SK-N-SH treated with all-trans-retinoic acid at 6 μM for 48 hours (cell line): ENCODE measurements at regions not wholly inside any gene's neighbourhood (a gene's known extent, or its start where the extent isn't known, plus 50 kb on each side); places are given as distances from the start of the nearest gene placed in this dataset.

Source experiments
- BACH2 ChIP-seq: fragments of 250-450 bp; sonication (Bioruptor Pico); IDR thresholded peaks from 2 replicates; pipeline ENCODE4 v1.9.0; 2021; ENCODE audit warnings: mild to moderate bottlenecking, borderline replicate concordance
- ESRRG ChIP-seq: fragments of 250-450 bp; sonication (Bioruptor Pico); IDR thresholded peaks from 2 replicates; pipeline ENCODE4 v1.6.1; 2021; ENCODE audit warnings: mild to moderate bottlenecking
- PPARA ChIP-seq: fragments of 250-450 bp; sonication (Bioruptor Pico); IDR thresholded peaks from 2 replicates; pipeline ENCODE4 v1.5.0; 2020; ENCODE audit warnings: mild to moderate bottlenecking, borderline replicate concordance
- RARB ChIP-seq: fragments of 250-450 bp; sonication (Bioruptor Pico); IDR thresholded peaks from 2 replicates; pipeline ENCODE4 v1.8.0; 2021; ENCODE audit warnings: mild to moderate bottlenecking, moderate library complexity
- ZC3H10 ChIP-seq: fragments of 250-450 bp; sonication (Bioruptor Pico); IDR thresholded peaks from 2 replicates; pipeline ENCODE4 v1.5.1; 2021; ENCODE audit warnings: mild to moderate bottlenecking, moderate library complexity
- ZFP3 ChIP-seq: fragments of 250-450 bp; sonication (Bioruptor Pico); IDR thresholded peaks from 2 replicates; pipeline ENCODE4 v1.5.0; 2020; ENCODE audit warnings: mild to moderate bottlenecking, moderate library complexity
- TF ChIP-seq, protein P1 (sequence below): fragments of 250-450 bp; sonication (Bioruptor Pico); IDR thresholded peaks from 2 replicates; pipeline ENCODE4 v1.5.1; 2020; ENCODE audit warnings: low read depth, mild to moderate bottlenecking, moderate library complexity
- TF ChIP-seq, protein P2 (sequence below): fragments of 250-450 bp; sonication (Bioruptor Pico); IDR thresholded peaks from 2 replicates; pipeline ENCODE4 v1.8.0; 2020; ENCODE audit warnings: mild to moderate bottlenecking, moderate library complexity, borderline replicate concordance
- TF ChIP-seq, protein P3 (sequence below): fragments of 250-450 bp; sonication (Bioruptor Pico); IDR thresholded peaks from 2 replicates; pipeline ENCODE4 v1.5.0; 2020; ENCODE audit warnings: mild to moderate bottlenecking, moderate library complexity

DNA sequence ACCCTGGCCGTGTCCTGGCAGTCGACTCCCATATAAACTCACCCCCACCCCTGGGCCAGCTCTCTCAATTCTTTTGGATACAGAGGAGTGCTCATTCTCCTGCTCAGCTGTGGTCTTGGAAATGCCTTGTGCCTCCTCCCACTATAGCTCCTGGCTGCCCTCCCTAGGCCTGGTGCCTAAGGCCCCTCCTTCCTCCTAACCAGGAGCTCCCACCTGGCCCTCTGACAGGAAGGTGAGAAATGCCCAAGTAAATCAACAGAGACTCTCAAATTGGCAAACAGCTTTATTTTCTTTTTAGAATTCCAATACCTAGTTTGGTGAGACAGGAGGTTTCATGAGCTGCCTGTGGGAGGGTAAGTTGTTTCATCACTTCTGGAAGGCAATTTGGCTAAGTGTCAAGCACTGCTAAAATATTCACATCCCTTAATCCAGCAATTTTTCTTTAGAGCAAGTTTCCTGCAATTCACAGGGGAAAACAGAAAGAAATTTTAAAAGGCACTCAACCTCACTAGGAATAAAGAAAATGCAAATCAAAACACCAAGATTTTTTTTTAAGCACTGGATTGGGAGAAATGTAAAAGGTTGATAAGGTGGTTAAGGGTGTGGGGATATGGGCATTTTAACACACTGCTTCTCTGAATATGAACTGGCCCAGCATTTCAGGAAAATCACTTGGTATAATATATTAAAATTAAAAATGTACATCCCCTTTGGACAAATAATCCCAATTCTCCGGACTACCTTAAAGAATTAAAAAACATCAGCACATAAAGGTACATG lies 209.7 kb upstream of the ARHGAP20 start:
- TF ChIP-seq, protein P1, sequence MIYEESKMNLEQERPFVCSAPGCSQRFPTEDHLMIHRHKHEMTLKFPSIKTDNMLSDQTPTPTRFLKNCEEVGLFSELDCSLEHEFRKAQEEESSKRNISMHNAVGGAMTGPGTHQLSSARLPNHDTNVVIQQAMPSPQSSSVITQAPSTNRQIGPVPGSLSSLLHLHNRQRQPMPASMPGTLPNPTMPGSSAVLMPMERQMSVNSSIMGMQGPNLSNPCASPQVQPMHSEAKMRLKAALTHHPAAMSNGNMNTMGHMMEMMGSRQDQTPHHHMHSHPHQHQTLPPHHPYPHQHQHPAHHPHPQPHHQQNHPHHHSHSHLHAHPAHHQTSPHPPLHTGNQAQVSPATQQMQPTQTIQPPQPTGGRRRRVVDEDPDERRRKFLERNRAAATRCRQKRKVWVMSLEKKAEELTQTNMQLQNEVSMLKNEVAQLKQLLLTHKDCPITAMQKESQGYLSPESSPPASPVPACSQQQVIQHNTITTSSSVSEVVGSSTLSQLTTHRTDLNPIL (CRISPR knock-in tag): no peak
- TF ChIP-seq ZFP3: no peak
- TF ChIP-seq, protein P2, sequence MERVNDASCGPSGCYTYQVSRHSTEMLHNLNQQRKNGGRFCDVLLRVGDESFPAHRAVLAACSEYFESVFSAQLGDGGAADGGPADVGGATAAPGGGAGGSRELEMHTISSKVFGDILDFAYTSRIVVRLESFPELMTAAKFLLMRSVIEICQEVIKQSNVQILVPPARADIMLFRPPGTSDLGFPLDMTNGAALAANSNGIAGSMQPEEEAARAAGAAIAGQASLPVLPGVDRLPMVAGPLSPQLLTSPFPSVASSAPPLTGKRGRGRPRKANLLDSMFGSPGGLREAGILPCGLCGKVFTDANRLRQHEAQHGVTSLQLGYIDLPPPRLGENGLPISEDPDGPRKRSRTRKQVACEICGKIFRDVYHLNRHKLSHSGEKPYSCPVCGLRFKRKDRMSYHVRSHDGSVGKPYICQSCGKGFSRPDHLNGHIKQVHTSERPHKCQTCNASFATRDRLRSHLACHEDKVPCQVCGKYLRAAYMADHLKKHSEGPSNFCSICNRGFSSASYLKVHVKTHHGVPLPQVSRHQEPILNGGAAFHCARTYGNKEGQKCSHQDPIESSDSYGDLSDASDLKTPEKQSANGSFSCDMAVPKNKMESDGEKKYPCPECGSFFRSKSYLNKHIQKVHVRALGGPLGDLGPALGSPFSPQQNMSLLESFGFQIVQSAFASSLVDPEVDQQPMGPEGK (CRISPR knock-in tag): no peak
- TF ChIP-seq RARB (CRISPR knock-in tag): no peak
- no peak for TF ChIP-seq BACH2 (CRISPR knock-in tag)
- no peak for TF ChIP-seq ESRRG (CRISPR knock-in tag)
- no peak for TF ChIP-seq PPARA (CRISPR knock-in tag)
- TF ChIP-seq, protein P3, sequence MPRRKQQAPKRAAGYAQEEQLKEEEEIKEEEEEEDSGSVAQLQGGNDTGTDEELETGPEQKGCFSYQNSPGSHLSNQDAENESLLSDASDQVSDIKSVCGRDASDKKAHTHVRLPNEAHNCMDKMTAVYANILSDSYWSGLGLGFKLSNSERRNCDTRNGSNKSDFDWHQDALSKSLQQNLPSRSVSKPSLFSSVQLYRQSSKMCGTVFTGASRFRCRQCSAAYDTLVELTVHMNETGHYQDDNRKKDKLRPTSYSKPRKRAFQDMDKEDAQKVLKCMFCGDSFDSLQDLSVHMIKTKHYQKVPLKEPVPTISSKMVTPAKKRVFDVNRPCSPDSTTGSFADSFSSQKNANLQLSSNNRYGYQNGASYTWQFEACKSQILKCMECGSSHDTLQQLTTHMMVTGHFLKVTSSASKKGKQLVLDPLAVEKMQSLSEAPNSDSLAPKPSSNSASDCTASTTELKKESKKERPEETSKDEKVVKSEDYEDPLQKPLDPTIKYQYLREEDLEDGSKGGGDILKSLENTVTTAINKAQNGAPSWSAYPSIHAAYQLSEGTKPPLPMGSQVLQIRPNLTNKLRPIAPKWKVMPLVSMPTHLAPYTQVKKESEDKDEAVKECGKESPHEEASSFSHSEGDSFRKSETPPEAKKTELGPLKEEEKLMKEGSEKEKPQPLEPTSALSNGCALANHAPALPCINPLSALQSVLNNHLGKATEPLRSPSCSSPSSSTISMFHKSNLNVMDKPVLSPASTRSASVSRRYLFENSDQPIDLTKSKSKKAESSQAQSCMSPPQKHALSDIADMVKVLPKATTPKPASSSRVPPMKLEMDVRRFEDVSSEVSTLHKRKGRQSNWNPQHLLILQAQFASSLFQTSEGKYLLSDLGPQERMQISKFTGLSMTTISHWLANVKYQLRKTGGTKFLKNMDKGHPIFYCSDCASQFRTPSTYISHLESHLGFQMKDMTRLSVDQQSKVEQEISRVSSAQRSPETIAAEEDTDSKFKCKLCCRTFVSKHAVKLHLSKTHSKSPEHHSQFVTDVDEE (CRISPR knock-in tag): no peak
- TF ChIP-seq ZC3H10: no peak
